Activated CD4-positive, alpha-beta T cell treated with anti-CD3 and anti-CD28 coated beads, Interleukin-2, amount 50 U/mL, for 48 hours (primary cell): ENCODE measurements at regions not wholly inside any gene's neighbourhood (a gene's known extent, or its start where the extent isn't known, plus 50 kb on each side); places are given as distances from the start of the nearest gene placed in this dataset.

ENCODE experiments used
- DNase-seq, 2 experiments: peaks; one replicate each; pipeline ENCODE4 v3.0.0-alpha.2; 2020

DNA sequence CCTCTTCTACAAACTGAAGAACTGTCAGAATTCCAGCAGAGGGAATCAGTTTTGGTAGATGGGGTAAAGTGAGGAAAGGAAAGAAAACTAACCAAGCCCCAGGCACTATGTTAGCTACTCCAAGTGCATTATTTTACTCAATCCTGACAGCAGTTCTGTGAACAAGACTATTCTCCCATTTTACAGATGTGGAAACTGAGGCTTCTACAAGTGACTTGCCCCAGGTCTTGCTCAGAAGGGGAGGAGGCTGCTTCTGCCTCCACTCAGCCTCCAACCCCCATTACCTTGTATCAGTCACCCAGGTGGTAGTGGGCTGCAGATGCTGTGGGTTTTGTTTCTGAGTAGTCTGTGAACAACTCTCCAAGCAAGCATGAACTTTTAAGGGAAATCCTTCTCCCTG is 315.2 kb upstream of the MAF start:
- no peak for DNase-seq

DNA sequence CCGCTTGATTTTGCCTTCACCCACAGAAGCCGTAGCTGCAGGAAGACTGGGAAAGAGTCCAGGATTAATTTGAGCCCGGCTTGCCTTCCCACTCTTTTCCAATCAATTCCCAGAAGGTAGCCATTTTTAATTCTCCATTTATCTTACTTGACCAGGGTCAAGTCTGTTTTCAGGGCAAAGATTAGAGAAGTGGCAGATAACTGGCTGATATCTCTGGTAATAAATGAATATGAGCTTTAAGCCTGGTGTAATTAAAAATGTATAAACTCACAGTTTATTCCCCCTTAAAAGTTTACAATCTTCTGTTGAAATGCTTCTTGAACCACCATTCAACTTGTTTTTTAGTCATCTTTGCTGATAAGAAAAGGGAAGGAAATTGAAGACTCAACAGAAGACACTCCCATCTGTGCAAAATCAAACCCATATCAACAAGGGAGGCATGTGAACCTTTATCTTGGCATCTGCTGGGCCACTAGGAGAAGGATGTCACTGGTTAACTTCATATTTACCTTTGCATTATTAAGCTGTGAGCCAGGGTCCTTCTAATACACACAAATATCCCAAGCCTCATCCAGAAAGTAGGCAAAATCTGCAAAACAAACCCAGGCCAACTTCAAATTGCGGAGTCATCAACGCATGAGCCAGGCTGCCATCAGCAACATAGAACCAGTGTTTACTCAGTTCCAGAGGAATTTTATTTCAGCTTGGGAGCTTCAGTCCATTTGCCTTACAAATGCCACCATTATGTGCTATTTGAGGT is 314.6 kb upstream of the MAF start:
- DNase-seq: no peak

DNA sequence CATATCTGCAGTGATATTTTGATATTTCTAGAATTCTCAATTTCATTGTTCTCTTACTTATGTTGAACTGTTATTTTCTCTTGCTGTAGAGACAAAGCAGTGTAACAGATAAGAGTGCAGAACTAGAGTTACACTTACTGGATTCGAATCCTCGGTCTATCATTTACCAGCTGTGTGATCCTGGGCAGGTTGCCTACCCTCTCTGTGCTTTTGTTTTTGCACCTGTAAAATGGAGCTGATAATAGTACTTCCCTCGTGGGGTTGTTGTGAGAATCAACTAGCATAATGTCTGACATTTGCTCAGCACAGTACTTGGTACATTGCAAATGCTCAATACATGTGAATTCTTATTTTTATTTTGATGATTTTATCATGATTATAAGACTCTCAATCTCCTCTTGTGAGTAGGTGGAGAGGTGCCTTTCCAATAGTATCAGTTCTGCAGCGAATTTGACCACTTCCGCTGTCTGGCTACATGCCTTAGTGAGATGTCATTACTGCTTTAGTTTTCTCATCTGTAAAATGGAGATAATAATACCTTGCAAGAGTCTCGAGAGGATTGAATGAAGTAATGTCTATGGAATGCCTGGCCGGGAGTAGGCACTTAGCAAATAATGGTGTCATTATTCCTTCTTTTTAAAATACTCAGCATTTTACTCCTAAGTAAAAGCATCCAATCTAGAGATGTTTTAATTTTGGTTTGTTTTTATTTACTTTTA is 312.2 kb upstream of the MAF start:
- no peak for DNase-seq

DNA sequence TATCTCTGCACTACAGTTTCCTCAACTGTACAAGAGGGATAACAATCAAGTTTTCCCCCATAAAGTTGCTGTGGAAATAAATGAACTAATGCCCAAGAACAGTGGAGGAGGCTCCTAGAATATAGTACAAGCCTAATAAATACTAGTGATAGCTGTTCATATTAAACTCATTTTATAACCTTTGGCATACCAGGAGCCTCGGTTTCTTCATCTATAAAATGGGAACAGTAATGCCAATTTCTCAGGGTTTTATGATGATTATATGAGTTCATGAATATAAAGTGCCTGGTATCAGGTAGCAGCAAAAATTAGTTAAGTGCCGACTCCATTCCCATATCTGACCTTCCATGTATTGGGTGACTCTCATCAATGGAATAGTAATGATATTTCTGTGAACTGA is 311.1 kb upstream of the MAF start:
- DNase-seq: no peak

DNA sequence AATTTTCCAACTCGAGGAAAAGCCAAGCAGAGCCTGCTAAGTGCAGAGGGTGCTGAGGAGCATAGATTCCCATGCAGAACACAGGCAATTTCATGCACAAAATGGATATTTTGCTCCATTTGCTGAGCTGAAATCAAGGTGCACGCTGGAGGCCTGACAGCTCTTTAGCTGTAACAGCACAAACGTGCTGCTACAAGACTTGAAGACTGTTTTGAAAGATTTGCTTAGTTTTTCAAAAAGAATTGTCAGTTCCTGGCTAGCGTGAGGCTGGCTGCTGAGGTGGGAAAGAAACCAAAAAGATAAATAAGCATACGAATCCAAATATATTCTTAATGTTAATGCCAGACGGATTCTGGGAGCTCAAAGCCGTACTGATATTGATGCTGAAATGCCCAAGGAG is 309.0 kb upstream of the MAF start:
- no peak for DNase-seq

DNA sequence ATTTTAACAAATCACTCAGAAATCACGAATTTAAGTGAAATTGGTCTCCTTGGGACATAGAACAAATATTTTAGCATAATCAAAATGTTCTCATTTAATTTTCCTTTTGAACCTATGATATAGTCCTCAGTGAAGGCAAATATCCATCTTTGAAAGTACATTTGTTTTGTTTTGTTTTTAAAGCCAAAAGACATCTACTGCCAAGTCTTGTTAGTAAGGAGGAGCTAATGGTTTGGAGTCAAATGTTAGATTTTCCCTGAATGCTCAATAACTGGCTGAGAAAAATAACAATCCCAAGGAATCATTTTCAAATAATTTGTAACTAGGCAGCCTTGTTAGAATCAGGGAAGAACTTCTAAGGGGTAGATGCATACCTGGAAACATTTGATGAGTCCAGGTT is 302.9 kb upstream of the MAF start:
- no peak for DNase-seq

DNA sequence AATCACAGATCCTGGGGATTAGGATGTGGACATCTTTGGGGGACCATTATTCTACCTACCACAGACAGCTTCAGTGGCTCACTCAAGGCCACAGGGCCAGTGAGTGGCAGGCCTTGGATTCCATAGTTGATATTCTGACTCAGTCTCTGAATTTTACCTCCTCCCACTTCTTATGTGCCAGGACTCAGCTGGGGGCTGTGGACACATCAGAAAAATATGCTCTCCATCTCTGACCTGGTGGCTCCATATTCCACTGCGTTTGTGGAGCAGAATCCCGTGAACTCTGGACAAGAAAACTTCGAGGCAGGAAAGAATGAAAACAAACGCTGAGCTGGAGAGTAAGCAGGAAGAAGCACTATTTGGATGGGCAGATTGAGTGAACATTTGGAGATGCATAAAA is 301.8 kb upstream of the MAF start:
- DNase-seq: no peak

DNA sequence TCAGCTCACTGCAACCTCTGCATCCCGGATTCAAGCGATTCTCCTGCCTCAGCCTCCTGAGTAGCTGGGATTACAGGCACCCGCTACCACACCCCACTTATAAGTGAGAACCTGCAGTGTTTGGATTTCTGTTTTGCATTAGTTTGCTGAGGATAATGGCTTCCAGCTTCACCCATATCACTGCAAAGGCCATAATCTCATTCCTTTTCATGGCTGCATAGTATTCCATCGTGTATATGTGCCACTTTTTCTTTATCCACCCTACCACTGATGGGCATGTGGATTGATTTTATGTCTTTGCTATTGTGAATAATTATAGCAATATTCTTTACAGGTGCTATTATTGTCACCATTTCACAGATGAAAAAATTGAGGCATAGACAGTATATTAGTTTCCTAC is 301.0 kb upstream of the MAF start:
- DNase-seq: no peak

DNA sequence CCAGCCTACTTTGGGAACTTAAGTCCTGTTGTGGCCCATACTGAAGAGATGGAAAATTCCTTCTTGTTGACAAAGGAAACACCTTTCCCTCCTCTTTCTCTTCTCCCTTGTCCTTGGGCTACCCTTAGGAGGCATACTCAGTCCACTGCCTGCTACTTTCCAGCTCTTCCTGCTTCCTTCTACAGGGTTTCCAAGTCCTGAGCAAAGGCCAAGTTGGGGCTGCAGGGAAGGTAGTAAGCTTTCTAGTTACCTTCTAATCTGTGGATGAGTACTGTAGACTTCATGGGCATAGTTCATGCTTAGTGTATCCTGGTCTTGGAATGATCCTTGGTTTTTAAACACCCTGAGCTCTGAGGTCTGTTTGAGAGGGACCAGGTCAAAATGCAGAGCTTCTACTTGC is 299.2 kb upstream of the MAF start:
- no peak for DNase-seq

DNA sequence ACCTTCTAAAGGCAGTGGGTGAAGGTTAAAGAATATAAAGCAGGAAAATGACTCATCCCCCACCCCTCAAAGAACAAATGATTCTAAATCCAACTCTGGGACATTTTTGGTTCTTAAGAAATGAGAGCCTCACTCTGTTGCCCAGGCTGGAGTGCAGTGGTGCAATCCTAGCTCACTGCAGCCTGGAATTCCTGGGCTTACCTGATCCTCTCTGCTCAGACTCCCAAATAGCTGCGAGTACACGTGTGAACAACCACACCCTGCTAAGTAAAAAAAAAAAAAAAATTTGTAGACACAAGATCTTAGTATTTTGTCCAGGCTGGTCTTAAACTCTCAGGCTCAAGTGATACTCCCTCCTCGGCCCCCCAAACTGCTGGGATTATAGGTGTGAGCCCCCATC is 298.8 kb upstream of the MAF start:
- no peak for DNase-seq

DNA sequence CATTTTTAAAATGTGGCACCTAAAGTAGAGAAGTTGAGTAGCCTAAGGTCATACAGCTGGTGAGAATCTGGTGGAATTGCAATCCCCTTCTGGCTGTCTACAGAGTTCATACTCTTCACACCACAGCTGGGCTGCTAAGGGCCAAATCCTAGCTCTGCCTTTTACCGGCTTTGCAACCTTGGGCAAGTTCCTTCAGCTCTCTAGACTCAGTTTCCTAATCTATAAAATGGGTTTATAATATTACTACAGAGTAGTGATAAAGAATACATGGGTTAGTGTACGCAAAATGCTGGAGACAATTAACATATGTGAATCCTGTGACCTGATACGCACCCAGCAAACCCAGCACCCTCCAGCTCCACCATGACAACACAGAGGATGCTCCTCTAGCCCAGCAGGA is 298.2 kb upstream of the MAF start:
- no peak for DNase-seq

DNA sequence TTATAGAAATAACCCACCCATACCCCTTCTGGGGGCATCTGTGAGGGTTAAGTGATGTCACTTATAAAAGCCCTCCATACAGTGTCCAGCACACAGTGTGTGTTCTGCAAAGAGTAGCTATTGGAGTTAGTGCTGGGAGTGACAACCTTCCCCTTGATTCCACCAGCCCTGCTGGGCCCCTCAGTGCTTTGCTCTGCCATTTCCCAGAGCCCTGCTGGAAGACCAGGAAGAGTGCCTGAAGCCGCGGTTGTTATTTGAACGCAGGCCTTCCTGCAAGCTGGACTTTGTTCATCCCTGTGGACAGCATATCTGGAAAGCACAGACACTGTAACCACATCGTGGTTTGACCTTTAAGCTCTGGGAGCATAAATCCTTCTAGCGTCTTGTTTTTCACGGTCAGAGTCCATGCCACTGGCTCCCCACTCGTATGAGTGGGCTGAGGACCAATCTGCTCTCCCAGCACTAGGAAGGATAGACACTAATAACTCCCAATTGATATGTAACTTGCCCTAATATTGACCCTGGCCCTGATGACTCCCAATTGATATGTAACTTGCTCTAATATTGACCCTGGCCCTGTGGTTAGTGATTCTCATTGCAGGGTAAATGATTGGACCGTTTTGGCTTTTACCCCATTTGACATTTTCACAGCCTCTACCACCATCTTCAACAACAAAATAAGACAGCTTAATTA is 297.1 kb upstream of the MAF start:
- no peak for DNase-seq

DNA sequence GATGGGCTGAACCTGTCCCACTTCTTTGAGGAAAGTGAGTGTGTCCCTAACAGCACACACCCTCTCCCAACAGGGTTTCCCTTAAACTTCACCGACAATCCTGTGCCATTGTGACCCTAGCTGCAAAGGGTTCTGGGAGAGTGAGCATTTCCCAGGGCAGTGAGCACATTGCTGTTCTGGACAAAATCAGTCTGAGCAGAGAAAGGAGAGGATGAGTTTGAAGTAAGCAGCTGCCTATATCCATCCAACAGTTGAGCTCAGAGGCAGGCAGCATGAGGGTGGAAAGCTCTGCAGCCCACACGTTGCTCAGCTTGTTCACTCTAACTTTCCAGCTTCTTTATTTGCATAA is 296.5 kb upstream of the MAF start:
- no peak for DNase-seq

DNA sequence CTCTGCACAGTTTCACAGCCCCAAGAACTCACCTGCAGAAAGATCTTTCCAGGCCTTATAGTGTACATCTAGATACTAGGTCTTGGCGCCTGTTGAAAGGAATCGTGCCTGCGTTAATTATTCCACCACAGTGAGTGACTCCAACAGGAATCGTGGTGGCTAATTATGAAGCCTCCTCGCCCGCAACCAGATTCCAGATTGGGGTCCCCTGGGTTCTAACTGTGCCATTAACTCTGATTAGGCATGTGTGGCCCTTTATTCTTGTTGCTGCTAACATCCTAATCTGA is 295.3 kb upstream of the MAF start:
- DNase-seq: no peak

DNA sequence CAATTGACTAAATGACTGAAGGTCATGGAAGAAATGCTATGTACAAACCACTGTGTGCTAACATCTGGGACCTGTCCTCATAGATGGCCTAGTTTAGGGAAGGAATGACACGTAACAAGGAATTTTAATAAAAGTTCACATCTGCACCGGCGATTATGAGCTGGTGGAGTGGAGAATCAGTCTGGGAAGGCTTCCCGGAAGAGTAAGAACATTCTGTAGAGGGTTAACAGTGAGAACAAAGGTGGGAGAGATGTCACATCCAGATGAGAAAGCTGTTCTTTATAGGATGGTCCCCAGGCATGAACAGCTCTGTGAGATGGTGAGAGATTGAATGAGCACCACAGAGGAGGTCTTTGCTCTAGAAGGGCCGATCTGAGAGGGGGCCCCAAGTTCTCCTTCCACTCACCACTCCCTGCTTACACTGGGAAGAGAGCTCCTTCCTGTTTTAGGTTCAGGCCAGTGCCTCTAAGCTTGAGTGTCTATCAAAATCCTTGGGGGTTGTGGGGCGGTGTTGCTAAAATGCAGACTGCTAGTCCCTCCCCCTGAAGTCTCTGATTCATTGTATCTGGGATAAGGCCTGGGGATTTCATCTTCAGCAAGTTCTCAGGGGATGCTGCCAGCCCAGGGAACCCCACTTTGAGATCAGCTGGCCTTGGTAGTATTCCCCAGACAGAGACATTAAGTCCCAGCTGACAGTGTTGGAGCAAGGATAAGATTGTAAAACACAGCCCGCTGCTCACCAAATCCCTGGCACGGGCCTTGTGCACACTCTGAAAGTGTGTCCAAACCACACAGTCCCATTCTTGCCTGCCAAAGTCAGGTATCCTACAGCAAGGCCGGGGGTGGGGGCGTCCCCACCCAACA is 294.7 kb upstream of the MAF start:
- DNase-seq: no peak

DNA sequence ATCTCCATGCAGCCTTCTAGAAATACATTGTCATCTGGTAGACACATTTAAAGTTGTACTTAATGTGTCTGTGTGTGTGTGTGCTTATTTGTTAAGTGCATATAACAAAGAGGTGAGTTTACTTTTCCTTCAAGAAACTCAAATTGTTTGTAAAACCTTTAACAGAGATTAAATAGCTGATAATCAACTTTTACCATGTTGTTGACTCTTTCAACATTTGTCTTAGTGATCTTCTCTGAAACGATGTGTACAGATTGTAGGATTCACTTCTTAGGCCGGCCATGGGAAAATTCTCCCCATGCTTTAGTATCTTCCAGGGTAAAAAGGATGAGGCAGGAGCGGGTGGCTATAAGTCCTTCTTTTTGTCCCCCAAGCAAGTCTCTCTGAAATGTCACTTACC is 292.9 kb upstream of the MAF start:
- DNase-seq: no peak

DNA sequence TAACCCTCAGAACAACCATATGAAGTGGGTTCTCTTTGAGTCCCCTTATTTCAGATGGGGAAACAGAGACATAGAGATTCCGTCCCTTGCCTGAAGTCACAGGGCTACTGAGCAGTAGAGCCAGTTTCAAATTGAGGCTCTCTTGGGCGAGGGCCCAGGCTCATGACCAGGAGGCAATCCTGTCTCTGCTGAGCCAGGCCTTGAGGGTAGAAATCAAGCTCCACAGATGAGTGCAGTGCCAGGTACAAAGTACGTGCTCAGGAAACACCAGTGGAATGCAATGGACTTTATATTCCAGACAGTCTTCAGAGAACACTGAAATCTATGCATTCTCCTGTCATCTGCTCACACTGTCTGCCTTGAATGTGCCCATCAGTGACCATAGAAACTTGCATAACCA is 291.7 kb upstream of the MAF start:
- no peak for DNase-seq

DNA sequence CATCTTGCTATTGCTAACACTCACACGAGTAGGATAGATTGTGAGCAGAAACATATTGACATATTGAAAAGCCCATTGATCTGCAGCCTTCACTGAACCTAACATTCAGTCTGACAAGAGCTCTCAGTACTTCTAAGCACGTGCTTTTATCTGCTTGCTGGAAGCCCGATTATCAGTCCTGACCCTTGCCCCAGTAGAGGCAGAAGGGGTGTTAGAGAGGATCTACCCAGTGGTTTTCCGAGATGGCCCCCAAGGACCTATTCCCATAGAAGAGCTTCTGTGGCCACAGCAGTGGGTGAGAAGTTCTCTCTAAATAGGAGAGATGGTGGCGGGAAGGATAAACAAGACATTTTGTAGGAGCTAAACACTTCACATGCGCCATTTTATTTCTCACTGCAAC is 290.9 kb upstream of the MAF start:
- no peak for DNase-seq

DNA sequence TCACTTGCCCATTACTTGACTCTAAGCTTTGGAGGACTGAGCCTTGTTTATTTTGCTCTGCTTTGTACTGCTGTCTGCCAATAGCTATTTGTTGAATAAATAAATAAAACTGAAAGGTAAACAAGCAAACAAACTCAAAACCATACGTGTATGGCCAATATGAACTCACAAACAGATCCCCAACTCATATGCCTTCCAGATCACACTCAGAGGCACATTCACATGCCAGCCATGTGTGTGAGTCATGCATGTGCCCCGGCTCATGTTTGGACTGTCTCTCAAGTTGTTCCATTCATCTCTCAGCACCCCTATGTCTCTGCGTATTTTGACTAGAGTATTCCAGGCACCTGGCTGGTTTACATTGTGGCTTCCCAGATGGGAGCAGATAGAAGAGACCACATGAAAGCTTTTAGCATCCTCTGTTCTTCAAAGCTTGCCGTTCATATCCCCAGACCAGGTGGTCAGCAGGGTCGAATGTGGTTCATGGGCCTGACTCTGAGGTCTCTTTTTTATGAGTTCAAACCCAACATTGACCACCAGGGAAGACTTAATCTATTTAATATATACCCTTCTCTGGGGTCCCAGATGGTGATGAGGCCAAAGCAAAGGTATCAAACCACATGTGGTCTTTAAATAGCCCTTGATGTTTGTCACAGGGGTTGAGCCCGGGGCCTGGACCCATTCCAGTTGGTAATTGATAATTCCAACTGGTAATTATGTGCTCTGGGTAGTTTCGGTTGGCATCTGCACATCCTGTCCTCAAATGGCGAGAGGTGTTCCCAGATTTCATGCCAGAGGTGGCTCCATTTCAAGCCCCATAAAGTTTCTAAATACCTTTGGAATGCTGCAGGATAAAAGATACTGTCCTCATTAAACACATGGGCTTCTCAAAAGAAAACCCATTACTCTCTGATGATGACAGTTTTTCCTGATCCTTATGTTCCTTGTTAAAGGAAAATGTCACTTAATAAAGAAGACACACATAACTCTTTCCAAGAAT is 287.3 kb upstream of the MAF start:
- DNase-seq: no peak

DNA sequence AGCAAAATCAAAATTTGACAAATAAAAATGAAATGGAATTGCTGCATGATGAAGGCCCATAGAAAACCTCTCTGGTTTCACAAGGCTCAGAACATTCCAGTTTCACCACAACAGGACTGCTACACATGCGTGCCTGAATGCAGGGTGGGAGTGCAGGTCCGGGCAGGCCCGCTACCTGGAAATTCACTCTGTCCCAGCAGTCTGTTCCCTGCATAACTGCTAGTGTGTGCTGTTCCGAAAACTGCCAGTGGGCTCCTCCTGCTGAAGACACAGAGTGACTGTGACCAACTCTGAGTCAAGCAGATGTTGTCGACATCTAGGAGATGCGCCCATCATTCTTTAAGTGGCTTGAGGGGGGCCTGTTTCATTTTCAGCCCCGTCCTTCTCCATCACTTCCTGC is 284.8 kb upstream of the MAF start:
- no peak for DNase-seq

DNA sequence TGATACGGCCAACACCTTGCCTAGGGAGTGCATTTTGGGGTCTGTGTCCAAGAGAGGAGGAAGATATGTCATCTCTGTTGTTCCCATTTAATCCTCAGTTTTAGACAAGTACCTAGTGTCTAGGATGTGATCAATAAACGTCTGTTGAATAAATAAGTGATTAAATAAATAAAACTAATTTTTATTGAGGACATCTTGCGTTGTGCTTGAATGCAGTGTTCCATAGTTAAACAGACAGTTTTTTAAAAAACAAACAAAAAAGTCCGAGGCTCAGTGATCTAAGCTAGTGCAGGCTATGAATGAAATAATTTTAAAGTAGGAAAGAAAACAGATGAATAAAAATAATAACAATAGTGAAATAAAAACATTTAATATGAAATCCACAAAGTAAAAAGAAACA is 283.0 kb upstream of the MAF start:
- no peak for DNase-seq

DNA sequence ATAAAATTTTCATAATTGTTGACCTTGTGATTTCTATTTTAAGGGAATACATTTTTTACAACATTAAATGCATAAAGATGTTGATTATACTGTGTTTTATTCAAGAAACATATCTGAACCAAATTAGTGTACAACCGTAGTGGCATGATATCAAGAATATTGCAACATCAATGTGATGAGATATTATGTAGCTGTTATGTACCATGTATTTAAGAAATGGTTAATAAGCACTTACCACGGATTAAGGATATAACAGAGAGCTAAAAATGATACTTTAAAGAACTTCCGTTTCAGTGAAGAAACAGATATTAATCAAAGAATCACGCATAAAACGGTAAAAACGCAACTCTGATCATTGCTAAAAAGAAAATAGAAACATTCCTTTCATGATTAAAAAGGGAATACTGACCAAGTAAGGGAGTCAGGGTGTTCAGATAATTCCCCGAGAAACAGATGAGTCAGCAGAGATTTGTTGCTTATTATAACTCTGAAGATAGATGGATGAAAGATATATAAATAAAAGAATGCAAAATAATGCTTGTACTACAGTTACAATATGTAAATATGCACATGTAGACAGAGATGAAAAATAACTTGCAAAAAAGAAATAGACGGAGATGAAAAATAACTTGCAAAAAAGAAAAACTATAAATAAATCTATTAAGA is 281.9 kb upstream of the MAF start:
- no peak for DNase-seq
